WTC11 (cell line): ENCODE measurements at regions not wholly inside any gene's neighbourhood (a gene's known extent, or its start where the extent isn't known, plus 50 kb on each side); places are given as distances from the start of the nearest gene placed in this dataset.

Experiments used
- CREB1 ChIP-seq: sonication (generic); formaldehyde crosslinking; IDR thresholded peaks from 2 replicates; pipeline ENCODE4 v1.8.0; 2023; ENCODE audit warnings: mild to moderate bottlenecking, missing genetic modification reagents
- GABPB1 ChIP-seq: sonication (generic); formaldehyde crosslinking; IDR thresholded peaks from 2 replicates; pipeline ENCODE4 v1.8.1; 2023; ENCODE audit warnings: mild to moderate bottlenecking, missing genetic modification reagents
- JUN ChIP-seq: sonication (generic); formaldehyde crosslinking; IDR thresholded peaks from 2 replicates; pipeline ENCODE4 v1.8.0; 2023; ENCODE audit warnings: mild to moderate bottlenecking, missing genetic modification reagents
- TF ChIP-seq, protein P1 (sequence below): fragments of 200-600 bp; IDR thresholded peaks from 2 replicates; pipeline ENCODE4 v1.8.0; 2022; ENCODE audit warnings: antibody characterized with exemption

DNA sequence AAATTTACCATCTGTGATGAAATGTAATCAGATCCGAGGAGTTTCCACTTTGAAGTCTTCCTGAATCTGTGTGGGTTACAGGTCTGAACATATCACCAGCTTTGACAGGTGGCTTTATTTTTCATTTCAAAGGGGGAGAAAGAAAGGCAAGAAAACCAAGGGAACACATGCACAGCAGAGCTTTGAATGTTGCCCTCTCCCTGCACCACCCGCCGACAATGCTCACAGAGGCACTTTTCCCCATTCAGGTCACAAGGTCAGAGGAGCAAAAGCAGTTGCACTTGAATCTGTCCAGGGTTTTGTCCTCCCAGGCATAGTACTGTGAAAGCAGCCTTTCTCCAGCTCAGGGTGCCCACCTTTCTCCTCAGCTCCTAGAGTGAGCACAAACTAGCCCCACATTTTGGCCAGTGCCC is 130.2 kb downstream of the OSR1 start:
- no peak for TF ChIP-seq JUN (CRISPR knock-in tag)
- TF ChIP-seq, protein P1, sequence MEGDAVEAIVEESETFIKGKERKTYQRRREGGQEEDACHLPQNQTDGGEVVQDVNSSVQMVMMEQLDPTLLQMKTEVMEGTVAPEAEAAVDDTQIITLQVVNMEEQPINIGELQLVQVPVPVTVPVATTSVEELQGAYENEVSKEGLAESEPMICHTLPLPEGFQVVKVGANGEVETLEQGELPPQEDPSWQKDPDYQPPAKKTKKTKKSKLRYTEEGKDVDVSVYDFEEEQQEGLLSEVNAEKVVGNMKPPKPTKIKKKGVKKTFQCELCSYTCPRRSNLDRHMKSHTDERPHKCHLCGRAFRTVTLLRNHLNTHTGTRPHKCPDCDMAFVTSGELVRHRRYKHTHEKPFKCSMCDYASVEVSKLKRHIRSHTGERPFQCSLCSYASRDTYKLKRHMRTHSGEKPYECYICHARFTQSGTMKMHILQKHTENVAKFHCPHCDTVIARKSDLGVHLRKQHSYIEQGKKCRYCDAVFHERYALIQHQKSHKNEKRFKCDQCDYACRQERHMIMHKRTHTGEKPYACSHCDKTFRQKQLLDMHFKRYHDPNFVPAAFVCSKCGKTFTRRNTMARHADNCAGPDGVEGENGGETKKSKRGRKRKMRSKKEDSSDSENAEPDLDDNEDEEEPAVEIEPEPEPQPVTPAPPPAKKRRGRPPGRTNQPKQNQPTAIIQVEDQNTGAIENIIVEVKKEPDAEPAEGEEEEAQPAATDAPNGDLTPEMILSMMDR: no peak
- no peak for TF ChIP-seq CREB1 (CRISPR knock-in tag)
- TF ChIP-seq GABPB1 (CRISPR knock-in tag): no peak
